Natural killer cell (primary cell): ENCODE measurements at regions not wholly inside any gene's neighbourhood (a gene's known extent, or its start where the extent isn't known, plus 50 kb on each side); places are given as distances from the start of the nearest gene placed in this dataset.

Experiments used
- ATAC-seq, 3 donors: fragments of 150-1000 bp in 2 of 3; fragments of 200-7000 bp in 1 of 3; cut with Tn5 transposase; 1 replicate in 1 of 3; 2 replicates in 2 of 3; pipeline ENCODE4 v1.10.0; 2021; ENCODE audit warnings: mild to moderate bottlenecking in 2 of 3, moderate library complexity in 2 of 3
- DNase-seq, 2 donors: peaks; one replicate each; pipeline versions ENCODE4 v3.0.0 to v3.0.0-alpha.2; 2013 to 2021; ENCODE audit warnings: mixed read lengths in 1 of 2
- H3K27ac ChIP-seq: one replicate; pipeline ENCODE4 v1.5.1; 2013; ENCODE audit warnings: mild to moderate bottlenecking, low read length
- H3K27me3 ChIP-seq: one replicate; pipeline ENCODE4 v1.6.1; 2013; ENCODE audit warnings: low read length; ENCODE audit not compliant: control insufficient read depth, insufficient read depth
- H3K36me3 ChIP-seq: one replicate; pipeline ENCODE4 v1.6.1; 2013; ENCODE audit warnings: low read length; ENCODE audit not compliant: control insufficient read depth, insufficient read depth
- H3K4me1 ChIP-seq: one replicate; pipeline ENCODE4 v1.6.1; 2013; ENCODE audit warnings: low read length; ENCODE audit not compliant: control insufficient read depth, insufficient read depth
- H3K4me3 ChIP-seq: one replicate; pipeline ENCODE4 v1.5.1; 2013; ENCODE audit warnings: low read length
- H3K9me3 ChIP-seq: one replicate; pipeline ENCODE4 v1.6.1; 2013; ENCODE audit warnings: low read length; ENCODE audit not compliant: control insufficient read depth, insufficient read depth
- H3K27ac Mint-ChIP-seq, 2 donors: one replicate each; pipeline ENCODE4 v1.8.0; 2022; ENCODE audit warnings: mild to moderate bottlenecking in 2 of 2, mixed read lengths in 2 of 2, moderate library complexity in 1 of 2
- H3K27me3 Mint-ChIP-seq, 2 donors: one replicate each; pipeline ENCODE4 v1.8.0; 2022; ENCODE audit warnings: low read depth in 2 of 2, mixed read lengths in 2 of 2
- H3K36me3 Mint-ChIP-seq: one replicate; pipeline ENCODE4 v1.8.0; 2022; ENCODE audit warnings: mixed read lengths
- H3K4me1 Mint-ChIP-seq, 2 donors: one replicate each; pipeline ENCODE4 v1.8.0; 2022; ENCODE audit warnings: mixed read lengths in 2 of 2
- H3K4me3 Mint-ChIP-seq: one replicate; pipeline ENCODE4 v1.8.0; 2022; ENCODE audit warnings: mild to moderate bottlenecking, moderate library complexity, mixed read lengths
- H3K9me3 Mint-ChIP-seq, 2 donors: one replicate each; pipeline ENCODE4 v1.8.0; 2022; ENCODE audit warnings: mixed read lengths in 2 of 2
- CTCF ChIP-seq: fragments of 200-600 bp; IDR thresholded peaks from one replicate; pipeline ENCODE4 v1.8.0; 2022; ENCODE audit warnings: antibody characterized with exemption
- WGBS: methylation state at CpG from one replicate; pipeline ENCODE4 v1.1.7; 2013; ENCODE audit warnings: missing lambda C conversion rate; ENCODE audit not compliant: insufficient coverage; 5-methylcytosine and 5-hydroxymethylcytosine counted together
- intact Hi-C: fragments of 100-400 bp; cut with micrococcal nuclease; formaldehyde crosslinking; loops from one replicate; pipeline ENCODE4 v1.14.2; 2022

- H3K4me3 ChIP-seq, result no peak overlapping the region
- intact Hi-C loops, result no loop called here
- TF ChIP-seq CTCF, result no peak
Observed at GRCh38 chr4:12144051-12144450, 715.4 kb upstream of the HS3ST1 start.

GRCh38 chr4:12140864-12141263, 712.2 kb upstream of the HS3ST1 start:
- Mint-ChIP-seq H3K4me3 (no peak overlapping the region), H3K4me1 (no peaks in the 10 kb centered on the region), H3K36me3 (no peaks in the 10 kb centered on the region), H3K27ac (no peak overlapping the region), H3K9me3 (peaks cover 10 to 20% of the 10 kb centered on the region in 2 donors), H3K27me3 (no peaks in the 10 kb centered on the region)
- Histone ChIP-seq H3K27ac (no peak overlapping the region), H3K9me3 (no peaks in the 10 kb centered on the region), H3K27me3 (no peaks in the 10 kb centered on the region), H3K36me3 (no peaks in the 10 kb centered on the region), H3K4me1 (no peaks in the 10 kb centered on the region), H3K4me3 (no peak overlapping the region)
- DNase-seq (no peak), ATAC-seq (no peak)
- intact Hi-C loops, result no loop called here
- no peak for TF ChIP-seq CTCF

More at GRCh38 chr4:12144051-12144450, 715.4 kb upstream of the HS3ST1 start:
- ATAC-seq (no peak), DNase-seq (no peak)
- Histone ChIP-seq H3K27me3 (no peaks in the 10 kb centered on the region), H3K4me1 (no peaks in the 10 kb centered on the region), H3K9me3 (no peaks in the 10 kb centered on the region), H3K36me3 (no peaks in the 10 kb centered on the region), H3K27ac (no peak overlapping the region)
- Mint-ChIP-seq H3K9me3 (peaks cover 9 to 13% of the 10 kb centered on the region in 2 donors), H3K4me3 (no peak overlapping the region), H3K36me3 (no peaks in the 10 kb centered on the region), H3K27ac (no peak overlapping the region), H3K4me1 (no peaks in the 10 kb centered on the region), H3K27me3 (no peaks in the 10 kb centered on the region)
- WGBS, result 60% methylated on average over 1 of the region's 2 CpGs

DNA sequence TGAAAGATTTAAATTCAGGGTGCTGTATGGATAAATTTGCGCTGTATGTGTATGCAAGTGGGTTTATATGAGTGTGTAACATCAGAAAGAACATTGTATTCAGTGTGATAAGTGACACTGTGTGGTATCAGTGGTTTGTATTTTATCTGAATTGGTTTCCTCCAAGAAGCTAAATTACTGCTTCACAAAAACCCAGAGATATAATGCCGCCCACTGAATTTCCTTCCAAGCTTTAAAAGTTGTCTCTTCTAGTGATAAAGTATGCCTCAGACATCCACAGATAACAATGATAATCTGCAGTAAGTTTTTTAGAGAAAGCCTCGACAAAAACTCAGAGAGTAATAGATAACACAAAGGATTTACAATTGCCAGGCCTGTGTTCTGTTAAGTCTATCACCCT, 710.6 kb upstream of the HS3ST1 start:
- no peaks in the 10 kb centered on the region for H3K27me3 ChIP-seq
- DNase-seq, result no peak
- H3K4me1 Mint-ChIP-seq, result no peaks in the 10 kb centered on the region
- no peak for TF ChIP-seq CTCF
- peaks cover 10 to 17% of the 10 kb centered on the region in 2 donors for H3K9me3 Mint-ChIP-seq
- ATAC-seq, result no peak
- H3K27me3 Mint-ChIP-seq, result no peaks in the 10 kb centered on the region
- intact Hi-C loops, result no loop called here
- H3K36me3 ChIP-seq, result no peaks in the 10 kb centered on the region
- 39% methylated on average over 2 of the region's 3 CpGs for WGBS
- H3K27ac ChIP-seq, result no peak overlapping the region
- no peak overlapping the region for H3K27ac Mint-ChIP-seq
- no peaks in the 10 kb centered on the region for H3K4me1 ChIP-seq
- no peak overlapping the region for H3K4me3 Mint-ChIP-seq
- H3K4me3 ChIP-seq, result no peak overlapping the region
- H3K36me3 Mint-ChIP-seq, result no peaks in the 10 kb centered on the region
- no peaks in the 10 kb centered on the region for H3K9me3 ChIP-seq

- H3K4me3 ChIP-seq, result no peak overlapping the region
- no peaks in the 10 kb centered on the region for H3K4me1 Mint-ChIP-seq
- TF ChIP-seq CTCF, result no peak
- H3K9me3 Mint-ChIP-seq, result peaks cover 10 to 17% of the 10 kb centered on the region in 2 donors
- no peaks in the 10 kb centered on the region for H3K4me1 ChIP-seq
- H3K9me3 ChIP-seq, result no peaks in the 10 kb centered on the region
- peaks cover 2% of the 10 kb centered on the region for H3K36me3 Mint-ChIP-seq
- DNase-seq, result no peak
- no peak for ATAC-seq
- H3K36me3 ChIP-seq, result no peaks in the 10 kb centered on the region
- 70% methylated on average over 1 of the region's 1 CpG for WGBS
- no peaks in the 10 kb centered on the region for H3K27me3 Mint-ChIP-seq
- intact Hi-C loops, result no loop called here
- H3K27ac ChIP-seq, result no peak overlapping the region
- H3K27ac Mint-ChIP-seq, result no peak overlapping the region
- no peak overlapping the region for H3K4me3 Mint-ChIP-seq
- no peaks in the 10 kb centered on the region for H3K27me3 ChIP-seq
Observed at GRCh38 chr4:12138488-12138887, 709.8 kb upstream of the HS3ST1 start.
